Activated CD4-positive, alpha-beta T cell treated with anti-CD3 and anti-CD28 coated beads, Interleukin-2, amount 50 U/mL, for 48 hours (primary cell): ENCODE measurements at regions not wholly inside any gene's neighbourhood (a gene's known extent, or its start where the extent isn't known, plus 50 kb on each side); places are given as distances from the start of the nearest gene placed in this dataset.

Experiments
- DNase-seq, 2 experiments: peaks; one replicate each; pipeline ENCODE4 v3.0.0-alpha.2; 2020

GRCh38 chr9:18404434-18405029 lies 69.4 kb upstream of the ADAMTSL1 start:
- no peak for DNase-seq

GRCh38 chr9:18405240-18405639 lies 68.7 kb upstream of the ADAMTSL1 start:
- DNase-seq, result no peak

GRCh38 chr9:18410983-18411382 lies 63.0 kb upstream of the ADAMTSL1 start:
- no peak for DNase-seq

- DNase-seq, result no peak
These were observed 52.6 kb upstream of the ADAMTSL1 start for GRCh38 chr9:18421391-18421790.

GRCh38 chr9:18422296-18423036 lies 51.5 kb upstream of the ADAMTSL1 start:
- DNase-seq, result no peak

GRCh38 chr9:18423791-18424531 lies 50.0 kb upstream of the ADAMTSL1 start:
- DNase-seq, result no peak
